Colonic mucosa (tissue), 4 donors: ENCODE measurements at regions not wholly inside any gene's neighbourhood (a gene's known extent, or its start where the extent isn't known, plus 50 kb on each side); places are given as distances from the start of the nearest gene placed in this dataset.
"Not testable (repeated sequence)": the region's sequence is repeated elsewhere in the genome, so short reads cannot be mapped to it uniquely, and the experiment has no call there.

Source experiments
- DNase-seq: peaks from one replicate; pipeline ENCODE4 v3.0.0-alpha.2; 2020
- H3K27ac ChIP-seq: fragments of 200-600 bp; one replicate; pipeline ENCODE4 v1.8.0; 2021
- H3K27me3 ChIP-seq: fragments of 200-600 bp; one replicate; pipeline ENCODE4 v1.8.0; 2021
- H3K36me3 ChIP-seq: fragments of 200-600 bp; one replicate; pipeline ENCODE4 v1.8.0; 2021
- H3K4me1 ChIP-seq: fragments of 200-600 bp; one replicate; pipeline ENCODE4 v1.8.0; 2021; ENCODE audit warnings: mild to moderate bottlenecking
- H3K4me3 ChIP-seq: fragments of 200-600 bp; one replicate; pipeline ENCODE4 v1.8.0; 2021
- H3K9ac ChIP-seq, 2 donors: one replicate each; pipeline ENCODE4 v1.7.0; 2013; ENCODE audit warnings: control low read depth in 2 of 2, low read depth in 2 of 2, low read length in 2 of 2
- H3K9me3 ChIP-seq: fragments of 200-600 bp; one replicate; pipeline ENCODE4 v1.8.0; 2021
- intact Hi-C: fragments of 100-400 bp; cut with DNase I; formaldehyde crosslinking; loops from one replicate; pipeline ENCODE4 v1.14.1; 2022
- TF ChIP-seq, protein P1 (sequence below): fragments of 200-600 bp; IDR thresholded peaks from one replicate; pipeline ENCODE4 v1.8.0; 2022; ENCODE audit warnings: antibody characterized with exemption, mild to moderate bottlenecking
- donor health status: healthy.
- donor health status: DM: no; HTN: no; CAD: no.
- donor health status: DM: no; HTN: no; CAD: no.

DNA sequence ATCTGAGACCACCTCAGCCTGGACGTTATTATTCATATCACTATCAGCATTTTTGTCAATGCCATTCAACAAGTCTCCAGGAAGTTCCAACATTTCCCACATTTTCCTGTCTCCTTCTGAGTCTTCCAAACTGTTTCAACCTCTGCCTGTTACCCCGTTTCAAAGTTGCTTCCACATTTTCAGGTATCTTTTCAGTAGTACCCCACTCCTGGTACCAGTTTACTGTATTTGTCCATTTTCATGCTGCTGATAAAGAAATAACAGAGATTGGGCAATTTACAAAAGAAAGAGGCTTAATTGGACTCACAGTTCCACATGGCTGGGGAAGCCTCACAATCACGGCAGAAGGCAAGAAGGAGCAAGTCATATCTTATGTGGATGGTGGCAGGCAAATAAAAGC is 565.5 kb downstream of the FRK start:
- TF ChIP-seq, protein P1, sequence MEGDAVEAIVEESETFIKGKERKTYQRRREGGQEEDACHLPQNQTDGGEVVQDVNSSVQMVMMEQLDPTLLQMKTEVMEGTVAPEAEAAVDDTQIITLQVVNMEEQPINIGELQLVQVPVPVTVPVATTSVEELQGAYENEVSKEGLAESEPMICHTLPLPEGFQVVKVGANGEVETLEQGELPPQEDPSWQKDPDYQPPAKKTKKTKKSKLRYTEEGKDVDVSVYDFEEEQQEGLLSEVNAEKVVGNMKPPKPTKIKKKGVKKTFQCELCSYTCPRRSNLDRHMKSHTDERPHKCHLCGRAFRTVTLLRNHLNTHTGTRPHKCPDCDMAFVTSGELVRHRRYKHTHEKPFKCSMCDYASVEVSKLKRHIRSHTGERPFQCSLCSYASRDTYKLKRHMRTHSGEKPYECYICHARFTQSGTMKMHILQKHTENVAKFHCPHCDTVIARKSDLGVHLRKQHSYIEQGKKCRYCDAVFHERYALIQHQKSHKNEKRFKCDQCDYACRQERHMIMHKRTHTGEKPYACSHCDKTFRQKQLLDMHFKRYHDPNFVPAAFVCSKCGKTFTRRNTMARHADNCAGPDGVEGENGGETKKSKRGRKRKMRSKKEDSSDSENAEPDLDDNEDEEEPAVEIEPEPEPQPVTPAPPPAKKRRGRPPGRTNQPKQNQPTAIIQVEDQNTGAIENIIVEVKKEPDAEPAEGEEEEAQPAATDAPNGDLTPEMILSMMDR: no peak
- no peaks in the 10 kb centered on the region for H3K9me3 ChIP-seq

DNA sequence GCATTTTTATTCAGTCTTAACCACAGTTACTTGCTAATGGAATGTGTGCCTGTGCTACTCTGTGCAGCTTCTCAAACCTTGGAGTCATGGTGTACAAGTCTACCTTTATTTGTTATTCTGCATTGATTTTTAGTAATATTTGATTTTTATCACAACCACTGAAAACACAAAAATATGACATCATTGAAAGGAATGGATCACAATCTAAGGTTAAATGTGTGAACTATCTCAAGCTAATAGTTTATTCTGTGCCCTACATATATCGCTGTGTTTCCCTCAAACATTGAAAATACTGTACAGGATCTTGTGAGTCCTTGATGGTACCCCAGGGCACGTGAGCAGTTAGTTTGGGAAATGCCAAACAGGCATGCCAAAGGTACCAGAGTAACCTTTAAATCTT is 573.4 kb downstream of the FRK start:
- TF ChIP-seq, protein P1: no peak
- no peak overlapping the region for H3K4me3 ChIP-seq
- no peak for DNase-seq
- H3K9ac ChIP-seq: no peak overlapping the region
- intact Hi-C loops: no loop called here
- no peaks in the 10 kb centered on the region for H3K27me3 ChIP-seq
- no peaks in the 10 kb centered on the region for H3K9me3 ChIP-seq
- no peak overlapping the region for H3K27ac ChIP-seq
- H3K4me1 ChIP-seq: no peaks in the 10 kb centered on the region
- no peaks in the 10 kb centered on the region for H3K36me3 ChIP-seq

More for the DNA sequence above, 565.5 kb downstream of the FRK start:
- Histone ChIP-seq H3K27me3 (no peaks in the 10 kb centered on the region), H3K9ac (no peak overlapping the region), H3K36me3 (no peaks in the 10 kb centered on the region), H3K27ac (no peak overlapping the region), H3K4me3 (no peak overlapping the region), H3K4me1 (no peaks in the 10 kb centered on the region)
- intact Hi-C loops: no loop called here
- DNase-seq: no peak

DNA sequence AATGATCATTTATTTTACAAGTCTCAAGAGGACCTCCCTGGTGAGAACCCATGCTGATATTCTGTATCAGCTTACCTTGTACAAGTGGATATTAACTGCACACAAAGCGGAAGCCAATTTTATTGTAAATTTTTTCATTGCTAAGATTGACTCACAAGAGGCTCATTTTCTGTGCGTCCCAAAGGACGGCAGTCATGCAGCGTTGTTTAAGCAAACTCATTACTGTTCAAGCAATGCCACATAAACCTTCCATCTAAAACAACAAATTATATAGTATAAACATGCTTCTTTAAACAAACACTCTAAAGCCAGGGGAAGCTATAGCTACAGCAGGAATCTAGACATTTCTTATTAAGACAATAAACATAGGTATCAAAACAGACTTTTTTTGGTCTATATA is 575.3 kb downstream of the FRK start:
- H3K4me1 ChIP-seq: no peaks in the 10 kb centered on the region
- no peaks in the 10 kb centered on the region for H3K9me3 ChIP-seq
- no peak for DNase-seq
- no peaks in the 10 kb centered on the region for H3K27me3 ChIP-seq
- H3K9ac ChIP-seq: no peak overlapping the region
- TF ChIP-seq, protein P1: no peak
- intact Hi-C loops: no loop called here
- no peaks in the 10 kb centered on the region for H3K36me3 ChIP-seq
- H3K27ac ChIP-seq: no peak overlapping the region
- no peak overlapping the region for H3K4me3 ChIP-seq

DNA sequence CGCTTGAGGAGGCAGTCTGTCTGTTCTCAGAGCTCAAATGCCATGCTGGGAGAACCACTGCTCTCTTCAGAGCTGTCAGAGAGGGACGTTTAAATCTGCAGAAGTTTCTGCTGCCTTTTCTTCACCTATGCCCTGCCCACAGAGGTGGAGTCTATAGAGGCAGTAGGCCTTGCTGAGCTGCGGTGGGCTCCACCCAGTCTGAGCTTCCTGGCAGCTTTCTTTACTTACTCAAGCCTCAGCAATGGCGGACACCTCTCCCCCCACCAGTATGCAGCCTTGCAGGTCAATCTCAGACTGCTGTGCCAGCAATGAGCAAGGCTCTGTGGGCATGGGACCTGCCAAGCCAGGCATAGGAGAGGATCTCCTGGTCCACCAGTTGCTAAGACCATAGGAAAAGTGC is 580.1 kb downstream of the FRK start:
- H3K27me3 ChIP-seq, H3K9me3 ChIP-seq, H3K9ac ChIP-seq, intact Hi-C loops, H3K4me3 ChIP-seq, H3K36me3 ChIP-seq, H3K4me1 ChIP-seq, H3K27ac ChIP-seq, DNase-seq: not testable (repeated sequence)

DNA sequence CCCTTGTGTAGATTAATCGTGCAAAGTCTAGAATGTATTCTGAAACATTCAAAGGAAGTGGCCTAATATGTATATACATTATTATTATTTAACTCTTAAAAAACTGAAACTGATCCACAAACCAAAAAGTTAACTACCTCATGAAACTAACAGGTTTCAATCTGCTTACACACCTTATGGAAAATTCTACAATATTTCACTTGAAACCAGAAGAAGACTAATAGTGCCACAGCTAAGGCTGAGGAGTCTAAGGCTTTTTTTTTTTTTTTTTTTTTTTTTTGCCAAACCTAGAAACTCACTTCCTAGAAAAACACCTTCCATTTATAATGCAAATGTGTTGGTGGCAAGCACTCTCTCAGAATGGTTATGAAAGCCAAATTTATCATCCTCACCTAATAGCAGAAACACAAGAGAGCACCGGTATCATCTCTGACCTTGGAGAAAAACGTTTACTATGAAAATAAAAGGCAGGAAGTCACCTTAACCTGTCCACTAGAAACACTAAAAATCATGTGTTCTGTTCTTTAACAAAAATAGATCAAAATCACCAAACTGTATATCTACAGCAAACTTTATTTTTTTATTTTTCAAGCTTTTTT is 586.1 kb downstream of the FRK start:
- H3K9ac ChIP-seq: no peak overlapping the region
- H3K27me3 ChIP-seq: no peaks in the 10 kb centered on the region
- H3K27ac ChIP-seq: no peak overlapping the region
- intact Hi-C loops: no loop called here
- no peaks in the 10 kb centered on the region for H3K4me1 ChIP-seq
- DNase-seq: no peak
- no peak overlapping the region for H3K4me3 ChIP-seq
- no peaks in the 10 kb centered on the region for H3K36me3 ChIP-seq
- no peaks in the 10 kb centered on the region for H3K9me3 ChIP-seq
- TF ChIP-seq, protein P1: no peak

DNA sequence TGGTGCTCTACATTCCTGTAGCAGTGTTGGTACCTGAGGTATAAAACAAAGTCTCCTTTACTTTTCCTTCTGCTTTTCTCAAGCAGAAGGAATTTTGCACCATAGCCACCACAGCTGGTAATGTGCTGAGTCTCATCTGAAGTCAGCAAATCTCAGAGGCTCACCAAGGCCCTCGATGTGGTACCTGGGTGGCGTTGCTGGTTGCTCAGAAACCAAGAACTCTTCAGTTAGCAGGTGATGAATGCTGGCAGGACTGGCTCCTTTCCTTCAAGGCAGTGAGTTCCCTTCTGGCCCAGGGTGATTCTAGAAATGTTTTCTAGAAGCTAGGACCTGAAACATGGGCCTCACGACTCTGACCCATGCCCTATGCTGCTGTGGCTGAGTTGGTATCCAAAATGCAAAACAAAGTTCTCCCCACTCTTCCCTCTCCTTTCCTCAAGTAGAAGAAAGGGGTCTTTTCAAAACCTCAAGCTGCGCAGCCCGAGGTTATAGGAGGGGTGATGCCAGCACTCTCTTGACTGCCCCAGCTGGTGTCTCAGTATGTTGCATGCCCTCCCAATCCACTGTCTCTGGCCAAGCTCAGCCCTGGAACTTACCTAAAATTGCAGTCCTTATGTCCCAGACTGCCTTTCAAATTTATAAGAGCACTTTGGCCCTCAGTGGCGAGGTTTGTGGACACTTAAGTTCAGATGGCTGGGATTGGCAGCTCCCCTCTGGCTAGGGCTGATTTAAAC is 592.3 kb downstream of the FRK start:
- TF ChIP-seq, protein P1: no peak
- no peaks in the 10 kb centered on the region for H3K4me1 ChIP-seq
- H3K4me3 ChIP-seq: no peak overlapping the region
- no peaks in the 10 kb centered on the region for H3K36me3 ChIP-seq
- H3K9me3 ChIP-seq: no peaks in the 10 kb centered on the region
- no peak overlapping the region for H3K9ac ChIP-seq
- intact Hi-C loops: no loop called here
- no peak for DNase-seq
- H3K27me3 ChIP-seq: no peaks in the 10 kb centered on the region
- H3K27ac ChIP-seq: no peak overlapping the region
